ENCODE measurements at regions not wholly inside any gene's neighbourhood (a gene's known extent, or its start where the extent isn't known, plus 50 kb on each side); places are given as distances from the start of the nearest gene placed in this dataset.

DNA sequence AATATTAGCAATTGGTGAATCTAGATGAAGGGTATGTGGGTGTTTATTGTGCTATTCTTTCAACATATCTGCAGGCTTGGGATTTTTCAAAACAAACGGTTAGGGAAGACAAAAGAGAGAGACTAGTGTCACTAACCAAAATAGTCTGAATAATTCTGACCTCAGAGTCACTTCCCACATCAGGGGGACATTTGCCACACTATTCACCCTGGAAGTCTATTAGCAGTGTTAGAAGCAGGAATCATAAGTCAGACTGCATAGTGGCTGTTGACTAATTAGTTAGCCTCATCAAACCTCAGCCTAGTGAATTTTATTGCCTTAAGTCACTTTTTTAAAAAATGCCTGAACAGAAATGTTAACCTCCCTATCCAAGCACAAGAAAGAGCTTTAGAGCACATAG lies 169.2 kb upstream of the RGMB start:
- TF ChIP-seq, protein P1, sequence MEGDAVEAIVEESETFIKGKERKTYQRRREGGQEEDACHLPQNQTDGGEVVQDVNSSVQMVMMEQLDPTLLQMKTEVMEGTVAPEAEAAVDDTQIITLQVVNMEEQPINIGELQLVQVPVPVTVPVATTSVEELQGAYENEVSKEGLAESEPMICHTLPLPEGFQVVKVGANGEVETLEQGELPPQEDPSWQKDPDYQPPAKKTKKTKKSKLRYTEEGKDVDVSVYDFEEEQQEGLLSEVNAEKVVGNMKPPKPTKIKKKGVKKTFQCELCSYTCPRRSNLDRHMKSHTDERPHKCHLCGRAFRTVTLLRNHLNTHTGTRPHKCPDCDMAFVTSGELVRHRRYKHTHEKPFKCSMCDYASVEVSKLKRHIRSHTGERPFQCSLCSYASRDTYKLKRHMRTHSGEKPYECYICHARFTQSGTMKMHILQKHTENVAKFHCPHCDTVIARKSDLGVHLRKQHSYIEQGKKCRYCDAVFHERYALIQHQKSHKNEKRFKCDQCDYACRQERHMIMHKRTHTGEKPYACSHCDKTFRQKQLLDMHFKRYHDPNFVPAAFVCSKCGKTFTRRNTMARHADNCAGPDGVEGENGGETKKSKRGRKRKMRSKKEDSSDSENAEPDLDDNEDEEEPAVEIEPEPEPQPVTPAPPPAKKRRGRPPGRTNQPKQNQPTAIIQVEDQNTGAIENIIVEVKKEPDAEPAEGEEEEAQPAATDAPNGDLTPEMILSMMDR (IDR thresholded peaks at IDR 0.05; ENCODE audit: insufficient read depth, low read length, poor library complexity, severe bottlenecking) = no peak
- no peak for DNase-seq (ENCODE audit: extremely low read depth, insufficient read length)
- Histone ChIP-seq H3K27me3 (replicated peaks; ENCODE audit: control insufficient read depth, insufficient read depth, low read length) (no peaks in the 10 kb centered on the region), H3K36me3 (ENCODE audit: control insufficient read depth, insufficient read depth, low read length) (no peaks in the 10 kb centered on the region), H3K4me3 (replicated peaks; ENCODE audit: low read depth, low read length) (no peak overlapping the region)

DNA sequence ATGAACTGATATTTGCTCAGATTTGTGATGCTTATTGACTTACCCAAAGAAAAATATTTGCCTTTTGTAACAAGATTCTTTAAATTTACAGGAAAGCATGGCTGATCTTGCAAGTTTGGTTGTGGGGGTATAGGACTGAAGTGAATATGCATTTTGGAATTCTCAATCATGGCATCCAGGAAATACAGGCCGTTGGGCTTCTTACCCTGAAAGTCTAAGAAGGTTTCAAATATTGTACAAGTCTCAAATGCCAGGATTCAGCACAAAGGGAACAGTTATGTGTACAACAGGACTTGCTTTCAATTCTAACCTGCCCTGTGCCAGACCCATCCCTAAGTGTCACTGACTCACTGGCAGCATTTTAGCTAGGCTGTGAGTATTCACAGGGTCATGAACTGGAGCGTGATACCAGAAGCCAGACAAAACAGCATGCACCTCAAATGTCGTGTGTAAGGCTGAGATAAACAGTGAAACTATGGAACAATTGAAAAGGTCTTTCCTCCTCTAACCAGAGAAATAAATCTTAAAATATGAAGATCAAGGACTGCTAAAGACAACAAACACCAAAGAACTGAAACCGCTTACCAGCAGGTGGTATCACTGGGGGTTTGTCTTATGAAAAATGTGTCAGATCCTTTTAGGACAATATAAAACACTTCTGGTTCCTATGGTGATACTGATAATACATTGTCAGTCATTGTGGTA lies 168.6 kb upstream of the RGMB start:
- H3K4me3 ChIP-seq (replicated peaks; ENCODE audit: low read depth, low read length) = no peak overlapping the region
- DNase-seq (ENCODE audit: extremely low read depth, insufficient read length) = no peak
- H3K27me3 ChIP-seq (replicated peaks; ENCODE audit: control insufficient read depth, insufficient read depth, low read length) = no peaks in the 10 kb centered on the region
- H3K36me3 ChIP-seq (ENCODE audit: control insufficient read depth, insufficient read depth, low read length) = no peaks in the 10 kb centered on the region
- TF ChIP-seq, protein P1 (IDR thresholded peaks at IDR 0.05; ENCODE audit: insufficient read depth, low read length, poor library complexity, severe bottlenecking) = no peak

DNA sequence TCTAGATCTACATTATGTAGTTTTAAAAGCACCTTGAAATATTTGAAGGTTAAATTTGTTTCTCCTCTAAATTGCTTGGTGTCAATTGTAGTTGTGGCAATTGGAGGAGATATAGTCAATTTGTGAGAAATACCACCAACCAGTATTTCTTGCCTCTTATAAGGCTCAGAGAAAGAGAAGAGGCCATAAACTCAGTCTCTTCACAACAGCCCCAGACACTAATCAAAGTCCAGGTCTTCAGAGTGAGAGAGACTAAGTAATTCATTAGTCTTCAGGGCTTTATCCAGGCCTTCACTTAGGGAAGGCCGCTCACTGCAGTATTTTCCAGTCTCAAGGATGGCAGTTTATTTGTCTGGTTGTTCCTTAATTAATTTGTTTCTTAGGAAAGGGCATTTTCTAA lies 168.0 kb upstream of the RGMB start:
- no peak for DNase-seq (ENCODE audit: extremely low read depth, insufficient read length)
- TF ChIP-seq, protein P1 (IDR thresholded peaks at IDR 0.05; ENCODE audit: insufficient read depth, low read length, poor library complexity, severe bottlenecking) = no peak

DNA sequence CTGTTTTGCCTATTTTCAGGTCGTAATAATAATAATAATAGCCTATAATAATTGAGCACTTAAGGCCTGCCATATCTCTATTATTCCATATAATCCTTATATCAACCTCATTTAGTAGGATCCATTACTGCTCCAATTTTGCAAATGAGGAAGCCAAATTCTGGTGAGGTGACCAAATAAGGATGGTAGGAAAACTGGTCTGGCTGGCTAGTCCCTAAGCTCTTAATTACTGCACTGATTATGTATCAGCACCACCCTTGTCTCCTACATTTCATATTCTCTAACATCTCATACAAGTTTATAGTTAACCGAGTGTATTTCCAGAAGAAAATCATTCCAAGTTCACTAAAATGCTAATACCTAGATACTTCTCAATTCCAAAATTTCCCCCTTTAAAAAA lies 166.5 kb upstream of the RGMB start:
- H3K27me3 ChIP-seq (replicated peaks; ENCODE audit: control insufficient read depth, insufficient read depth, low read length) = no peaks in the 10 kb centered on the region
- no peak for DNase-seq (ENCODE audit: extremely low read depth, insufficient read length)
- no peak overlapping the region for H3K4me3 ChIP-seq (replicated peaks; ENCODE audit: low read depth, low read length)
- H3K36me3 ChIP-seq (ENCODE audit: control insufficient read depth, insufficient read depth, low read length) = no peaks in the 10 kb centered on the region
- TF ChIP-seq, protein P1 (IDR thresholded peaks at IDR 0.05; ENCODE audit: insufficient read depth, low read length, poor library complexity, severe bottlenecking) = no peak

More for the DNA sequence above, 168.0 kb upstream of the RGMB start:
- Histone ChIP-seq H3K4me3 (replicated peaks; ENCODE audit: low read depth, low read length) (no peak overlapping the region), H3K27me3 (replicated peaks; ENCODE audit: control insufficient read depth, insufficient read depth, low read length) (no peaks in the 10 kb centered on the region), H3K36me3 (ENCODE audit: control insufficient read depth, insufficient read depth, low read length) (no peaks in the 10 kb centered on the region)

DNA sequence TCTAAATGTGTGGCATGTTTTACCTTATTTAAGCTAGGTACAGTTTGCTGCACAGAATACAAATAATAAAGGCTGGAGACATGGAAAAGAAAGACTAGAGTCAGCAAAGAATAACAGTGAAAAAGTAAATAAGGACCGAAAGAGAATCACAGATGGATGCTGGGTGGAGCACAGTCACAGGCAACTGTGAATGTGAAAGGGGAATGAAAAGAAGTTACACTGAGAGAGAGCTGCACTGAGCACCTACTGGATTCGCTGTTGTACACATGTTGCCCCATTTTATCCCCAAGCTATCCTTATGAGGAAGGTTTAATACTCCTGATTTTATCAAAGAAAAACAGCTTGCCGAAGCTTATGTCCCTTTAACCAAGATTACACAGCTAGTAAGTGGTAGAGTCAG lies 165.4 kb upstream of the RGMB start:
- Histone ChIP-seq H3K4me3 (replicated peaks; ENCODE audit: low read depth, low read length) (no peak overlapping the region), H3K36me3 (ENCODE audit: control insufficient read depth, insufficient read depth, low read length) (no peaks in the 10 kb centered on the region), H3K27me3 (replicated peaks; ENCODE audit: control insufficient read depth, insufficient read depth, low read length) (no peaks in the 10 kb centered on the region)
- DNase-seq (ENCODE audit: extremely low read depth, insufficient read length) = no peak
- TF ChIP-seq, protein P1 (IDR thresholded peaks at IDR 0.05; ENCODE audit: insufficient read depth, low read length, poor library complexity, severe bottlenecking) = no peak

DNA sequence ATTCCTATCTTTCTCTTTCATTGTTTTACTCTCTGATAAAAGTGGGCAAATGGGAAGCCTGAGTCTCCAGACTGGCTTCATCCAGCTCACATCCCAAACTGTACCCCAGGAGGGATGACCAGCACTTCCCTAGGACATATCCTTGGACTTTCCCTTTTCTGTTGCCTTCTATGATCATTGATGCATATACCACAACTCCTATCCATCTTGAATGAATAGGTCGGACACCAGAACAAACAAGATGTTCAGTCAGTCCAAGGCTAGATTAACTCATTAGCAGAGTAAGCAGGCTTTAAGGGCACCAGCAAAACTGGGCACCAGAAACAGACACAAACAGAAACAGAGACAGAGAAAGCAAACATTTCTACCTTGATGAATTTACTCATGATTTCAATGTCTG lies 159.1 kb upstream of the RGMB start:
- H3K27me3 ChIP-seq (replicated peaks; ENCODE audit: control insufficient read depth, insufficient read depth, low read length) = no peaks in the 10 kb centered on the region
- no peaks in the 10 kb centered on the region for H3K36me3 ChIP-seq (ENCODE audit: control insufficient read depth, insufficient read depth, low read length)
- no peak overlapping the region for H3K4me3 ChIP-seq (replicated peaks; ENCODE audit: low read depth, low read length)
- TF ChIP-seq, protein P1 (IDR thresholded peaks at IDR 0.05; ENCODE audit: insufficient read depth, low read length, poor library complexity, severe bottlenecking) = no peak
- DNase-seq (ENCODE audit: extremely low read depth, insufficient read length) = no peak
